Glomerular visceral epithelial cell (primary cell): ENCODE measurements at regions not wholly inside any gene's neighbourhood (a gene's known extent, or its start where the extent isn't known, plus 50 kb on each side); places are given as distances from the start of the nearest gene placed in this dataset.

ENCODE experiments used
- DNase-seq: peaks from one replicate; pipeline ENCODE4 v3.0.0-alpha.2; 2016; ENCODE audit errors: extremely low spot score

DNA sequence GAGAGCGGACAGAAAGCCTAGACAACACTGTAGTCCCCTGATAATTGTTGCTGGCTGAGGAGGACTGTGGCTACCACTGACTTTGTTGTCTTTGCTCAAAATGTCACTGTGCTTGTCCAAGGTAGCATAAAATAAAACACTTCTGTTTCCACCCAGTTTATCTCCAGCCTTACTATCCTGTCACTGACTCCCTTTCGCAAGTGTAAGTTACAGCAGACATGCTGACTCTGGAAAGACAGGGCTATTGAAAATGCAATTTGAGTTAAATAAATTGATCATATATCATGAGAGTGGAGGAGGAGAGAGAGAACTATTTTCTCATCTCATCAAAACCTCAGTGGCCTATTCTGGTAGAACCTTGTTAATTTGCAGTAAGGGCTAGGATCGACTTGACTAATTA lies 138.0 kb upstream of the KIRREL3 start:
- DNase-seq: no peak

- DNase-seq: no peak
Measured at GRCh38 chr11:127137771-127138280, 137.3 kb upstream of the KIRREL3 start.

DNA sequence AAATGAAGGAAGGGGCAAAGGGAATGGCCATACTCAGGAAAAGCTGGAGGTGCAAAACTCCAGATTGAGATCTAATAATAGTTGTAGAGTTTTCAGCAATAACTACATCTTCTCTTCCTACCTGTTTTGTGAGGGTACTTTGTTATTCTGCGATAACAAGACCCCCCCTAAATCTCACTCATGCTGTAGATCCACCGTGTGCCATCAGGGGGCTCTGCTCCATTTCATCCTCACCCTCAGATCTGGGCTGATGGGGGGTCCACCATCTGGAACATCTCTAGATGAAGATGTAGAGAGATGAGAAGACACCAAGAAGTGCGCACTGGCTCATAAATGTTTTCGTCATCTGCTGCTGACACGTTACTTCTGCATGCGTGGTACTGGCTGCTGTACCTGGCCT lies 135.9 kb upstream of the KIRREL3 start:
- DNase-seq: no peak

GRCh38 chr11:127135256-127135655 lies 134.7 kb upstream of the KIRREL3 start:
- DNase-seq: no peak

DNA sequence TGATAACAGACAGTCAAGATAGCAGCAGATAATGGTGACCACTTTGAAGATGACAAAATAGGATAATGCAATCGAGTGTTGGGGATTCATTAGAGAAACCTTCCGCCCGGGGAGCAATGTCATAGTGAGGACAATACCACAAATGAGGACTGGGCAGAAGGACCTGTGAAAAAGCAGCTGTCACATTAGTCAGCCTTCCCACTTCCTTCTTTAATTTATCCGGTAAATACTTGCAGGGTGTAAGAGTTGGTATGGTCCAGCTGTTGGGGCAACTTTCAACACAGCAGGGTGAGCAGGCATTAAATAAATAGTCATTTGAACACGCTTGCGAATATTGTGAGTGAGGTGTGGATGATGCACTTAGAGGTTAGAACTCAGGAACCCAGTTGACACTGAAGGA lies 132.5 kb upstream of the KIRREL3 start:
- no peak for DNase-seq

GRCh38 chr11:127130321-127130720 lies 129.8 kb upstream of the KIRREL3 start:
- DNase-seq: no peak

DNA sequence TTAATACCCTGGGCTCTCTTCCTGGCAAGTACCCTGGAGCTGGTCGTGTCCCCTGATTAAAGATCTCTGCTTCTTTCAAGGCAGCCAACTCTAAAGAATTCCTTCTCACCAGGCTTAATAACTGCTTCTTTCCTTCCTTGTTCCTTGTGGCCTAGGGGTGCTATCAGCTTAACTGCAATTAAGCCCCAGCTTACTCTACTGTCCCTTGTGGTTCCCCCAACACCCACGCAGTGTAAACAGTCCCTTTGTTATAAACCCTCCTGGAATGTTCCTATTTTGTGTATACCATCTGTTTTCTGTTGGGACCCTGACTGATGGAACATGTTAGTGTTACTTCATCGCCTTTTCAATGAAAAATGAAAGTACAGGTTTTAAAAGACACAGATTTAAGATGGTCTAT lies 126.4 kb upstream of the KIRREL3 start:
- no peak for DNase-seq

DNA sequence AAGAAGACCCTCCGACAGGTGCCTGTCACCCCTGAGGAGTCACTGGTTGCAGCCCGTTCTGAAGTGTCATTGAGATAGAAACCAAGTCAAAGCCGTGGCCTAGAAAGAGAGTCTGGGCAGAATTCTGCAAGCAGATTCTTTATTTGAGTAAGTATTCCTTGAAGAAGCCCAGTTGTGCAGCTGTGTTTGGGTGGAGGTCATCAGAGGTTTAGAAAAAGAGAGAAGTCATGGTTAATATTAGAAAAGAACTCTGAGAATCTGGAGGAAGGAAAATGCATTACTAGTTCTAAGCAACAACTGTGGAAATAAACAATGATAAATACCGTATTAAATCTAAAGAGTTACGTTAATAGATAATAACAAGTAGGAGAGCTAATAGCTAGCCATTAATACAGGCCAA lies 118.8 kb upstream of the KIRREL3 start:
- no peak for DNase-seq

- no peak for DNase-seq
Measured at GRCh38 chr11:127118811-127119210, 118.2 kb upstream of the KIRREL3 start.

DNA sequence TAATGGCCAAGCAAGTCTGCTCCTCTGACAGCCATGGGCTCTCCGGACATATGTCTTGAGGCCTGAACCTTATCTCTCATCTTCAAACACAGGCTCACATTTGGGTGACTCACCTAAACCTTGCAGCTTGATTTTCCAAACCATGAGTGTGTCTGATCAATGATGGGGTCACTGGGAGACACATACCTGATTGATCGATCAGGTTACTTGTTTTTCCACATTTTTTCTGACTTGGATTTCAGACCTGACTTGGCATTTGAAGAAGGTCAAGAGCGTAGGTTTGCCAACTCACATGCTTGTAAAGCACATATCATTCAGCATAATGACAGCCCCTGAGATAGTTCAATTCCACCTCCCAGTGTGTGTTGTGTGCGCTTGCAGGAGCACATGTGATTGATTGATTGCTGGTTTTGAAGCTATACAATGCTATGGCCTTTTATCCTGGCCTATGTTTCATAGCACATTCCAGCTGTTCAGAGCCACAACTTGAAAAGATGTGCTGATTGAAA lies 116.7 kb upstream of the KIRREL3 start:
- no peak for DNase-seq

GRCh38 chr11:127115844-127116243 lies 115.3 kb upstream of the KIRREL3 start:
- DNase-seq: no peak

GRCh38 chr11:127114035-127114434 lies 113.5 kb upstream of the KIRREL3 start:
- DNase-seq: no peak

- no peak for DNase-seq
Measured at GRCh38 chr11:127110542-127110941, 110.0 kb upstream of the KIRREL3 start.

- DNase-seq: no peak
Measured at GRCh38 chr11:127109796-127110480, 109.4 kb upstream of the KIRREL3 start.

DNA sequence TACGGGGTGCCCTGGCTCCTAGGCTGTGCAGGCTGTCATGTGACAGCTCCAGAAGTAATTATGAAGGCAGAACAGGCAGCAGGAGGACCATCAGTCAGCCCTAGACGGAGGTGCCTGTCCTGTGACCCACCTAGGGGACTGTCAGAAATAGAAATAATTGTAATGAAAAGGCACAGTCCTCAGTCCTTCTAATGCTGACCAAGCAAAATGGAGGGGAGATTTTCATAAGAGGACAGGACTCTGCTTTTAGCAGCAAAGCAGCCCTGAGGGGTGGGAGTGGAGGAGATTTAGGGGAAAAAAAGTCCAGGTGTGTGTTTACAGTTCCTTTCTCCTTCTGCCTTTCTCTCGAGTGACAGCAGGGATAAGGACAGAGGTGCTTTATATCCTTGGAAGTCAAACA lies 108.3 kb upstream of the KIRREL3 start:
- no peak for DNase-seq

DNA sequence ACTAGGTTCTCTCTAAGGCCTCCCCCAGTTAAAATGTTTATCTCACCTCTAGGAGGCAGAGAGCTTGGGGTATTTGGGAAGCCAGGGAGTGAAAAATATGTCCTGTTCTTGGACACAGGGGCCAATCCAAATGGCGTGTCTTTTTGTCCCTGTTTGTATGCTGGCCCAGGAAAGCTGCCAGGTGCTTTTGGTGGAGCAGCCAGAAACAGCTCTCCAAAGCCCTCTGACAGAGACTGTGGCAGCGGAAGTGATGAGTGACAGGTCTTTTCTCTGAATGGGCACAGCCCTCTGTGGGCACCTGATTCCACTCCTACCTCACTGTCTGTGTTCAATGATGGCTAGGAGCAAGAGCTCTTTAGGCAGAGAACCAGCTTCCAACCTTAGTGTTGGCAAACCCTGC lies 106.4 kb upstream of the KIRREL3 start:
- DNase-seq: no peak

GRCh38 chr11:127105593-127106541 lies 105.3 kb upstream of the KIRREL3 start:
- DNase-seq: no peak

- no peak for DNase-seq
Measured at GRCh38 chr11:127103586-127104388, 103.2 kb upstream of the KIRREL3 start.

DNA sequence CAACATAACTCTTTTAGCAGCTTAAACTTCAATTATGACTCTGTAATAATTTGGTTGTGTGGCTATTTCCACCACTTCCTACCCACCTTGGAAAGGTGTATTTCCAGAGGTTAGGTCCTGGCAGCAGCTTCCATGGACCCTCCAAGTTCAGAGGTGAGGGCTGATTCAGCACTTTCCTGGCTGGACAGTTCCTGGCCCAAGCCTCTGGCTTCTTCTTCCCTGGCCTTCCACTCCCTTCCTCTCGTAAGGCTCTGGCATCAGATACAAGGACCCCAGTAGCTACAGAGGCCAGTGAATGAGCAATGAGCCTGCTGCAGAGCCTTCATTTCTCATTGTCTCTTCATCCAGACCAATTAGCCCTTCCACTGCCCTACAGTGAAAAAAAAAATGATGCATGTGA lies 98.1 kb upstream of the KIRREL3 start:
- DNase-seq: no peak

GRCh38 chr11:127080735-127081134 lies 80.2 kb upstream of the KIRREL3 start:
- DNase-seq: no peak

- no peak for DNase-seq
Measured at GRCh38 chr11:127075758-127076157, 75.2 kb upstream of the KIRREL3 start.
